Tibial nerve (tissue), 4 donors: ENCODE measurements at regions not wholly inside any gene's neighbourhood (a gene's known extent, or its start where the extent isn't known, plus 50 kb on each side); places are given as distances from the start of the nearest gene placed in this dataset.

Source experiments
- EP300 ChIP-seq, 2 donors: sonication (generic); formaldehyde crosslinking; IDR thresholded peaks; one replicate each; pipeline ENCODE4 v1.6.1; 2017; ENCODE audit warnings: antibody characterized with exemption in 2 of 2, mild to moderate bottlenecking in 1 of 2
- POLR2A ChIP-seq, 2 donors: fragments of 450-650 bp; IDR thresholded peaks; one replicate each; pipeline ENCODE4 v1.6.1; 2017; ENCODE audit warnings: antibody characterized with exemption in 2 of 2, mild to moderate bottlenecking in 2 of 2, moderate library complexity in 2 of 2
- TF ChIP-seq, protein P1 (sequence below), 5 experiments: fragments of 200-600 bp in 3 of 5; fragments of 450-650 bp in 2 of 5; sonication (generic) in 3 of 5; IDR thresholded peaks; one replicate each; pipeline ENCODE4 v1.5.1; 2016 to 2019; ENCODE audit warnings: antibody characterized with exemption in 5 of 5, mild to moderate bottlenecking in 3 of 5, moderate library complexity in 2 of 5

DNA sequence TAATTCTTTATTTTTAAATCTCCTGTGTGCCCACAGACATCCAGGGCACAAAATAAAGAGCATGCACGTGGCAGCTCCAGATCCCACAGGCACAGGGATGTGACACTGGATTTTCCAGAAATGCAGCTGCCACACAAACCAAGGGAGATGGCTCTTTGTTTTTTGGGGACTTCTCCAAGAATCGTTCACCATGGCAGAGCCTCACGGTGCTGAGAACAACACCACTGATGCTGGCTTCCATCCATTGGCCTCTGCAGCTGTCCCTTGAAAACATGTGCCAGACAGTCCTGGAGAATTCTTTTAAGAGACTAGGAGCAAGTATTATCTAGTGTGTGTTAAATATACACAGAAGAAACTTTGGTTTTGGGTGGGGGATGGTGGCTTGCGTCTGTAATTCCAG lies 73.2 kb upstream of the SLC22A11 start:
- TF ChIP-seq, protein P1, sequence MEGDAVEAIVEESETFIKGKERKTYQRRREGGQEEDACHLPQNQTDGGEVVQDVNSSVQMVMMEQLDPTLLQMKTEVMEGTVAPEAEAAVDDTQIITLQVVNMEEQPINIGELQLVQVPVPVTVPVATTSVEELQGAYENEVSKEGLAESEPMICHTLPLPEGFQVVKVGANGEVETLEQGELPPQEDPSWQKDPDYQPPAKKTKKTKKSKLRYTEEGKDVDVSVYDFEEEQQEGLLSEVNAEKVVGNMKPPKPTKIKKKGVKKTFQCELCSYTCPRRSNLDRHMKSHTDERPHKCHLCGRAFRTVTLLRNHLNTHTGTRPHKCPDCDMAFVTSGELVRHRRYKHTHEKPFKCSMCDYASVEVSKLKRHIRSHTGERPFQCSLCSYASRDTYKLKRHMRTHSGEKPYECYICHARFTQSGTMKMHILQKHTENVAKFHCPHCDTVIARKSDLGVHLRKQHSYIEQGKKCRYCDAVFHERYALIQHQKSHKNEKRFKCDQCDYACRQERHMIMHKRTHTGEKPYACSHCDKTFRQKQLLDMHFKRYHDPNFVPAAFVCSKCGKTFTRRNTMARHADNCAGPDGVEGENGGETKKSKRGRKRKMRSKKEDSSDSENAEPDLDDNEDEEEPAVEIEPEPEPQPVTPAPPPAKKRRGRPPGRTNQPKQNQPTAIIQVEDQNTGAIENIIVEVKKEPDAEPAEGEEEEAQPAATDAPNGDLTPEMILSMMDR (IDR thresholded peaks at IDR 0.05) = no peak
- no peak for TF ChIP-seq EP300 (IDR thresholded peaks at IDR 0.05)
- no peak for TF ChIP-seq POLR2A (IDR thresholded peaks at IDR 0.05)
